ENCODE measurements at regions not wholly inside any gene's neighbourhood (a gene's known extent, or its start where the extent isn't known, plus 50 kb on each side); places are given as distances from the start of the nearest gene placed in this dataset.

- TF ChIP-seq, protein P1, sequence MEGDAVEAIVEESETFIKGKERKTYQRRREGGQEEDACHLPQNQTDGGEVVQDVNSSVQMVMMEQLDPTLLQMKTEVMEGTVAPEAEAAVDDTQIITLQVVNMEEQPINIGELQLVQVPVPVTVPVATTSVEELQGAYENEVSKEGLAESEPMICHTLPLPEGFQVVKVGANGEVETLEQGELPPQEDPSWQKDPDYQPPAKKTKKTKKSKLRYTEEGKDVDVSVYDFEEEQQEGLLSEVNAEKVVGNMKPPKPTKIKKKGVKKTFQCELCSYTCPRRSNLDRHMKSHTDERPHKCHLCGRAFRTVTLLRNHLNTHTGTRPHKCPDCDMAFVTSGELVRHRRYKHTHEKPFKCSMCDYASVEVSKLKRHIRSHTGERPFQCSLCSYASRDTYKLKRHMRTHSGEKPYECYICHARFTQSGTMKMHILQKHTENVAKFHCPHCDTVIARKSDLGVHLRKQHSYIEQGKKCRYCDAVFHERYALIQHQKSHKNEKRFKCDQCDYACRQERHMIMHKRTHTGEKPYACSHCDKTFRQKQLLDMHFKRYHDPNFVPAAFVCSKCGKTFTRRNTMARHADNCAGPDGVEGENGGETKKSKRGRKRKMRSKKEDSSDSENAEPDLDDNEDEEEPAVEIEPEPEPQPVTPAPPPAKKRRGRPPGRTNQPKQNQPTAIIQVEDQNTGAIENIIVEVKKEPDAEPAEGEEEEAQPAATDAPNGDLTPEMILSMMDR (conservative IDR thresholded peaks at IDR 0.05): no peak
- no peak overlapping the region for H3K4me3 Mint-ChIP-seq
- H3K4me1 Mint-ChIP-seq (ENCODE audit: unreplicated experiment): peaks cover 2% of the 10 kb centered on the region
- H3K9me3 Mint-ChIP-seq: no peaks in the 10 kb centered on the region
- no peaks in the 10 kb centered on the region for H3K36me3 Mint-ChIP-seq
- no peak overlapping the region for H3K27ac Mint-ChIP-seq
- no peak for DNase-seq (ENCODE audit: extremely low spot score, unreplicated experiment)
- H3K27me3 Mint-ChIP-seq: peaks cover 34% of the 10 kb centered on the region
Observed at GRCh38 chr2:126784045-126784444, 114.6 kb upstream of the TEX51 start.

GRCh38 chr2:126784621-126785020 lies 114.1 kb upstream of the TEX51 start:
- Mint-ChIP-seq H3K27ac (no peak overlapping the region), H3K27me3 (peaks cover 30% of the 10 kb centered on the region), H3K4me1 (ENCODE audit: unreplicated experiment) (no peaks in the 10 kb centered on the region), H3K9me3 (no peaks in the 10 kb centered on the region), H3K36me3 (no peaks in the 10 kb centered on the region), H3K4me3 (no peak overlapping the region)
- TF ChIP-seq, protein P1 (conservative IDR thresholded peaks at IDR 0.05): no peak
- DNase-seq (ENCODE audit: extremely low spot score, unreplicated experiment): no peak

DNA sequence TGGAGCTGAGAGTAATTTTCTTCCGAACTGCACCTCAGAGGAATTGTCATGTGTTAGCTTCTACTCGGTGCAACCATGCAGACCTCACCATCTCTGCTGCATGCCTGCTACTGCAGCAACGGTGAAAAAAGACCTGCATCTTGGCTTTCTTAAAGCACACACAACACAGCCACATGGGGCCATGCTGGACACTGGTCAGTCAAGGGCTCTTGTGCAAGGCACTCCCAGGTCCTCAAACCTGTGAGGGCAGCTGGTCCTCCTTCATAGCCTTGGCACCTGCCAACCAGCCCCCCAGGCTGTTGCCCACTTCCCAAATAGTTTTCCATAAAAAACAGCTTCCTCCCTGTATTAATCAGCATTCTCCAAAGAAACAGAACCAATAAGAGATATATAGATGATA lies 113.5 kb upstream of the TEX51 start:
- Mint-ChIP-seq H3K4me3 (no peak overlapping the region), H3K36me3 (no peaks in the 10 kb centered on the region), H3K4me1 (ENCODE audit: unreplicated experiment) (no peaks in the 10 kb centered on the region), H3K27ac (no peak overlapping the region), H3K27me3 (peaks cover 24% of the 10 kb centered on the region), H3K9me3 (no peaks in the 10 kb centered on the region)
- TF ChIP-seq, protein P1 (conservative IDR thresholded peaks at IDR 0.05): no peak
- no peak for DNase-seq (ENCODE audit: extremely low spot score, unreplicated experiment)

DNA sequence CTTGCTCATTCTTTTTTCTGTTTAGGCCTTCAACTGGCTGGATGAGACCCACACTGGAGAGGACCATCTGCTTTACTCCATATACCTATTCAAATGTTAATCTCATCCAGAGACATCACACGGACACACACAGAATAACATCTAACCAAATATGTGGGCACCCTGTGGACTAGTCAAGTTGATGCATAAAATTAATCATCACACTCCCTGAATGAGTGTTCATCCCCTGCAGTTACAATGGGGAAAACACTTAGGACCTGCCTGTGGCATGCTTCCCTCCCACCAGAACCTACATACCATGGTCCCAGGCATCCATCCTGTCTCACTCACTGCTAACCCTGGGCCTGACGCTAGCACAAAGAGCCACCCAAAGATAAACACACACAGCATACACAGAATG lies 112.8 kb upstream of the TEX51 start:
- Mint-ChIP-seq H3K4me3 (no peak overlapping the region), H3K4me1 (ENCODE audit: unreplicated experiment) (no peaks in the 10 kb centered on the region), H3K27ac (no peak overlapping the region), H3K36me3 (no peaks in the 10 kb centered on the region), H3K27me3 (peaks cover 18% of the 10 kb centered on the region), H3K9me3 (no peaks in the 10 kb centered on the region)
- TF ChIP-seq, protein P1 (conservative IDR thresholded peaks at IDR 0.05): no peak
- no peak for DNase-seq (ENCODE audit: extremely low spot score, unreplicated experiment)

DNA sequence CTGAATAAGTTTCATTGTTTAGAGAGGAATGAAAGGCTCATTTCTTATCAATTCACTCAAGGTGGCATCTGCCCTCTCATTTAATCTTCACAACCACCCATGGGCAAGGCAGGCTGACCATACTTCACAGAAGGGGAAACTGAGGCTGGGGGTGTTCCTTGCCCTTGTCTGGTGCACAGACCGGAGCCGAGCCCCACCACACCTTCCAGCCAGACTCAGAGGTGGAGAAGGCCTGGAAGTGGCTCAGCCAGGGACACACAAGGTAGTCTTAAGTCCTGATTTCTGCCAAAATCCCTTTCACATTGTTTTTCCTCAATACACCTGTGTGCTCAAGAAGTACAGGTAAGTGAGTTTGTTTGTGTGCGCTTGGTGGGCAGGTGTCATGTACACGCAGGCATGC lies 111.9 kb upstream of the TEX51 start:
- no peaks in the 10 kb centered on the region for H3K4me1 Mint-ChIP-seq (ENCODE audit: unreplicated experiment)
- H3K27me3 Mint-ChIP-seq: peaks cover 15% of the 10 kb centered on the region
- H3K27ac Mint-ChIP-seq: no peak overlapping the region
- H3K4me3 Mint-ChIP-seq: no peak overlapping the region
- no peak for DNase-seq (ENCODE audit: extremely low spot score, unreplicated experiment)
- H3K36me3 Mint-ChIP-seq: no peaks in the 10 kb centered on the region
- TF ChIP-seq, protein P1 (conservative IDR thresholded peaks at IDR 0.05): no peak
- H3K9me3 Mint-ChIP-seq: no peaks in the 10 kb centered on the region

- TF ChIP-seq, protein P1 (conservative IDR thresholded peaks at IDR 0.05): no peak
- no peak overlapping the region for H3K27ac Mint-ChIP-seq
- no peaks in the 10 kb centered on the region for H3K4me1 Mint-ChIP-seq (ENCODE audit: unreplicated experiment)
- DNase-seq (ENCODE audit: extremely low spot score, unreplicated experiment): no peak
- H3K4me3 Mint-ChIP-seq: no peak overlapping the region
- no peaks in the 10 kb centered on the region for H3K36me3 Mint-ChIP-seq
- H3K27me3 Mint-ChIP-seq: peaks cover 10% of the 10 kb centered on the region
- no peaks in the 10 kb centered on the region for H3K9me3 Mint-ChIP-seq
Observed at GRCh38 chr2:126787289-126787688, 111.4 kb upstream of the TEX51 start.
